ENCODE measurements at regions not wholly inside any gene's neighbourhood (a gene's known extent, or its start where the extent isn't known, plus 50 kb on each side); places are given as distances from the start of the nearest gene placed in this dataset.

- intact Hi-C loops (cut with DNase I): no loop called here
- H3K27me3 ChIP-seq: no peaks in the 10 kb centered on the region
- WGBS, 2 donors: 74 to 81% methylated on average over 1 of the region's 1 CpG
Measured at GRCh38 chr3:101172516-101172915, 147.9 kb downstream of the IMPG2 start.

GRCh38 chr3:101171681-101172191, 148.6 kb downstream of the IMPG2 start:
- no peak for DNase-seq
- no peak for TF ChIP-seq POLR2A (IDR thresholded peaks at IDR 0.05)
- no peak for TF ChIP-seq CTCF (IDR thresholded peaks at IDR 0.05)
- no peaks in the 10 kb centered on the region for H3K9me3 ChIP-seq
- WGBS, 2 donors: 88 to 97% methylated on average over 2 of the region's 2 CpGs
- H3K27me3 ChIP-seq: no peaks in the 10 kb centered on the region
- no peak overlapping the region for H3K27ac ChIP-seq
- intact Hi-C loops (cut with DNase I): no loop called here
- no peak overlapping the region for H3K4me3 ChIP-seq (replicated peaks in 1 of 3)
- H3K4me1 ChIP-seq: no peaks in the 10 kb centered on the region
- H3K36me3 ChIP-seq: no peaks in the 10 kb centered on the region

More at GRCh38 chr3:101172516-101172915, 147.9 kb downstream of the IMPG2 start:
- no peak for DNase-seq
- Histone ChIP-seq H3K4me1 (no peaks in the 10 kb centered on the region), H3K36me3 (no peaks in the 10 kb centered on the region), H3K27ac (no peak overlapping the region), H3K4me3 (replicated peaks in 1 of 3) (no peak overlapping the region), H3K9me3 (no peaks in the 10 kb centered on the region)
- TF ChIP-seq POLR2A (IDR thresholded peaks at IDR 0.05) (no peak), CTCF (IDR thresholded peaks at IDR 0.05) (no peak)

GRCh38 chr3:101170806-101171558, 149.4 kb downstream of the IMPG2 start:
- 73 to 77% methylated on average over 5 of the region's 5 CpGs for WGBS, 2 donors
- intact Hi-C loops (cut with DNase I): no loop called here
- H3K4me1 ChIP-seq: no peaks in the 10 kb centered on the region
- no peaks in the 10 kb centered on the region for H3K27me3 ChIP-seq
- H3K36me3 ChIP-seq: no peaks in the 10 kb centered on the region
- H3K27ac ChIP-seq: peak overlapping the region in 1 of 3 donors; percentile 4
- no peak overlapping the region for H3K4me3 ChIP-seq (replicated peaks in 1 of 3)
- no peak for DNase-seq
- no peak for TF ChIP-seq POLR2A (IDR thresholded peaks at IDR 0.05)
- no peak for TF ChIP-seq CTCF (IDR thresholded peaks at IDR 0.05)
- H3K9me3 ChIP-seq: no peaks in the 10 kb centered on the region

- Histone ChIP-seq H3K4me1 (no peaks in the 10 kb centered on the region), H3K9me3 (no peaks in the 10 kb centered on the region), H3K27ac (peak overlapping the region in 1 of 3 donors; percentile 4), H3K27me3 (no peaks in the 10 kb centered on the region), H3K36me3 (no peaks in the 10 kb centered on the region), H3K4me3 (replicated peaks in 1 of 3) (no peak overlapping the region)
- no peak for DNase-seq
- TF ChIP-seq CTCF (IDR thresholded peaks at IDR 0.05) (no peak), POLR2A (IDR thresholded peaks at IDR 0.05) (no peak)
- intact Hi-C loops (cut with DNase I): no loop called here
- 82 to 85% methylated on average over 8 of the region's 8 CpGs for WGBS, 2 donors
Measured at GRCh38 chr3:101170062-101170771, 150.2 kb downstream of the IMPG2 start.

- WGBS, 2 donors: 86 to 93% methylated on average over 3 of the region's 3 CpGs
- Histone ChIP-seq H3K36me3 (no peaks in the 10 kb centered on the region), H3K4me1 (no peaks in the 10 kb centered on the region), H3K9me3 (no peaks in the 10 kb centered on the region), H3K27ac (no peak overlapping the region), H3K27me3 (no peaks in the 10 kb centered on the region), H3K4me3 (replicated peaks in 1 of 3) (no peak overlapping the region)
- no peak for DNase-seq
- TF ChIP-seq POLR2A (IDR thresholded peaks at IDR 0.05) (no peak), CTCF (IDR thresholded peaks at IDR 0.05) (no peak)
- intact Hi-C loops (cut with DNase I): no loop called here
Measured at GRCh38 chr3:101169516-101169915, 150.9 kb downstream of the IMPG2 start.

Data from thyroid gland (tissue), 4 donors.